ENCODE measurements at regions not wholly inside any gene's neighbourhood (a gene's known extent, or its start where the extent isn't known, plus 50 kb on each side); places are given as distances from the start of the nearest gene placed in this dataset.
A peak's percentile ranks its signal among the peaks of the same experiment; 100 is the strongest.

DNA sequence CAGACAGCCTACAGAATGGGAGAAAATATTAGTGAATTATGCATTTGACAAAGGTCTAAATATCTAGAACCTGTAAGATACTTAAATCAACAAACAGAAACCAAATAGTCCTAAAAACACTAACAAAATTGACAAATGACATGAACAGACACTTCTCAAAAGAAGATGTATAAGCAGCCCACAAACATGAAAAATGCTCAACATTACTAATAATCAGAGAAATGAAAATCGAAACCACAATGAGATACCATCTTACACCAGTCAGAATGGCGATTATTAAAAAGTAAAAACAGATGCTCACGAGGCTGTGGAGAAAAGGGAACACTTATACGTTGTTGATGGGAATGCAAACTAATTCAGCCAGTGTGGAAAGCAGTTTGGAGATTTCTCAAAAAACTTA, 1186.8 kb downstream of the DTWD2 start:
- H4K8ac ChIP-seq (ENCODE audit: low read depth, low read length): no peak overlapping the region
- no peak overlapping the region for H2AK5ac ChIP-seq (ENCODE audit: low read length)
- no peak overlapping the region for H3K18ac ChIP-seq (ENCODE audit: low read length)
- H3K27ac ChIP-seq (ENCODE audit: low read depth, low read length): no peak overlapping the region
- no peak overlapping the region for H3K23ac ChIP-seq (ENCODE audit: low read length)
- no peaks in the 10 kb centered on the region for H3K4me1 ChIP-seq (ENCODE audit: control insufficient read depth, low read depth, low read length)
- no CpG with 5 or more reads among the region's 4 CpGs for WGBS (ENCODE audit: extremely low coverage, insufficient coverage, low lambda C conversion rate)
- DNase-seq: no peak
- H3K56ac ChIP-seq (ENCODE audit: low read length): no peak overlapping the region
- no peak overlapping the region for H4K5ac ChIP-seq (ENCODE audit: low read length)
- no peak overlapping the region for H2BK15ac ChIP-seq (replicated peaks; ENCODE audit: low read depth)
- no peaks in the 10 kb centered on the region for H3K27me3 ChIP-seq (ENCODE audit: insufficient read depth, low read length, poor library complexity)
- no peak overlapping the region for H2BK120ac ChIP-seq (ENCODE audit: low read depth, low read length)
- H3K79me2 ChIP-seq (ENCODE audit: control insufficient read depth, insufficient read depth, low read length): no peaks in the 10 kb centered on the region
- H3K4me3 ChIP-seq (ENCODE audit: low read length): no peak overlapping the region
- H2BK5ac ChIP-seq (ENCODE audit: low read length): no peak overlapping the region
- no peak overlapping the region for H3K4ac ChIP-seq (ENCODE audit: low read depth, low read length)
- no peak overlapping the region for H3K9ac ChIP-seq (ENCODE audit: low read length)
- no peak overlapping the region for H3K4me2 ChIP-seq (ENCODE audit: low read length)
- no peaks in the 10 kb centered on the region for H3K36me3 ChIP-seq (ENCODE audit: control insufficient read depth, insufficient read depth, low read length)
- H3K79me1 ChIP-seq (ENCODE audit: low read length): no peaks in the 10 kb centered on the region

- Histone ChIP-seq H3K4me3 (ENCODE audit: low read length) (no peak overlapping the region), H3K18ac (ENCODE audit: low read length) (no peak overlapping the region), H3K23ac (ENCODE audit: low read length) (no peak overlapping the region), H3K36me3 (ENCODE audit: control insufficient read depth, insufficient read depth, low read length) (no peaks in the 10 kb centered on the region), H4K5ac (ENCODE audit: low read length) (no peak overlapping the region), H2BK120ac (ENCODE audit: low read depth, low read length) (no peak overlapping the region), H2BK15ac (replicated peaks; ENCODE audit: low read depth) (no peak overlapping the region), H3K79me2 (ENCODE audit: control insufficient read depth, insufficient read depth, low read length) (no peaks in the 10 kb centered on the region), H2BK5ac (ENCODE audit: low read length) (no peak overlapping the region), H3K9ac (ENCODE audit: low read length) (no peak overlapping the region), H3K56ac (ENCODE audit: low read length) (no peak overlapping the region), H3K27ac (ENCODE audit: low read depth, low read length) (no peak overlapping the region), H3K79me1 (ENCODE audit: low read length) (no peaks in the 10 kb centered on the region), H2AK5ac (ENCODE audit: low read length) (no peak overlapping the region), H3K4me2 (ENCODE audit: low read length) (no peak overlapping the region), H4K8ac (ENCODE audit: low read depth, low read length) (no peak overlapping the region), H3K4ac (ENCODE audit: low read depth, low read length) (no peak overlapping the region), H3K4me1 (ENCODE audit: control insufficient read depth, low read depth, low read length) (no peaks in the 10 kb centered on the region), H3K27me3 (ENCODE audit: insufficient read depth, low read length, poor library complexity) (no peaks in the 10 kb centered on the region)
- DNase-seq: no peak
Measured at GRCh38 chr5:117800261-117800660, 1188.1 kb downstream of the DTWD2 start.

- no peak overlapping the region for H2BK120ac ChIP-seq (ENCODE audit: low read depth, low read length)
- H3K79me1 ChIP-seq (ENCODE audit: low read length): no peaks in the 10 kb centered on the region
- WGBS (ENCODE audit: extremely low coverage, insufficient coverage, low lambda C conversion rate): no CpG with 5 or more reads among the region's 3 CpGs
- no peak overlapping the region for H3K23ac ChIP-seq (ENCODE audit: low read length)
- H3K27ac ChIP-seq (ENCODE audit: low read depth, low read length): no peak overlapping the region
- no peak overlapping the region for H2BK5ac ChIP-seq (ENCODE audit: low read length)
- no peak overlapping the region for H4K5ac ChIP-seq (ENCODE audit: low read length)
- no peak overlapping the region for H3K18ac ChIP-seq (ENCODE audit: low read length)
- H3K79me2 ChIP-seq (ENCODE audit: control insufficient read depth, insufficient read depth, low read length): no peaks in the 10 kb centered on the region
- H3K36me3 ChIP-seq (ENCODE audit: control insufficient read depth, insufficient read depth, low read length): no peaks in the 10 kb centered on the region
- no peak overlapping the region for H3K4ac ChIP-seq (ENCODE audit: low read depth, low read length)
- no peak overlapping the region for H2AK5ac ChIP-seq (ENCODE audit: low read length)
- no peak for DNase-seq
- no peaks in the 10 kb centered on the region for H3K27me3 ChIP-seq (ENCODE audit: insufficient read depth, low read length, poor library complexity)
- no peak overlapping the region for H3K56ac ChIP-seq (ENCODE audit: low read length)
- H3K9ac ChIP-seq (ENCODE audit: low read length): no peak overlapping the region
- no peak overlapping the region for H4K8ac ChIP-seq (ENCODE audit: low read depth, low read length)
- peaks cover 2% of the 10 kb centered on the region for H3K4me1 ChIP-seq (ENCODE audit: control insufficient read depth, low read depth, low read length)
- no peak overlapping the region for H2BK15ac ChIP-seq (replicated peaks; ENCODE audit: low read depth)
- no peak overlapping the region for H3K4me2 ChIP-seq (ENCODE audit: low read length)
- H3K4me3 ChIP-seq (ENCODE audit: low read length): no peak overlapping the region
Measured at GRCh38 chr5:117794847-117795246, 1193.5 kb downstream of the DTWD2 start.

GRCh38 chr5:117793963-117794362, 1194.4 kb downstream of the DTWD2 start:
- no CpG with 5 or more reads among the region's 5 CpGs for WGBS (ENCODE audit: extremely low coverage, insufficient coverage, low lambda C conversion rate)
- H3K79me1 ChIP-seq (ENCODE audit: low read length): no peaks in the 10 kb centered on the region
- DNase-seq: no peak

GRCh38 chr5:117792476-117792875, 1195.9 kb downstream of the DTWD2 start:
- no CpG with 5 or more reads among the region's 1 CpG for WGBS (ENCODE audit: extremely low coverage, insufficient coverage, low lambda C conversion rate)

More at GRCh38 chr5:117793963-117794362, 1194.4 kb downstream of the DTWD2 start:
- Histone ChIP-seq H2BK15ac (replicated peaks; ENCODE audit: low read depth) (no peak overlapping the region), H3K18ac (ENCODE audit: low read length) (no peak overlapping the region), H3K4me3 (ENCODE audit: low read length) (no peak overlapping the region), H4K8ac (ENCODE audit: low read depth, low read length) (no peak overlapping the region), H3K27me3 (ENCODE audit: insufficient read depth, low read length, poor library complexity) (no peaks in the 10 kb centered on the region), H3K4me2 (ENCODE audit: low read length) (no peak overlapping the region), H3K4me1 (ENCODE audit: control insufficient read depth, low read depth, low read length) (peaks cover 2% of the 10 kb centered on the region), H3K27ac (ENCODE audit: low read depth, low read length) (no peak overlapping the region), H2BK120ac (ENCODE audit: low read depth, low read length) (no peak overlapping the region), H2AK5ac (ENCODE audit: low read length) (no peak overlapping the region), H4K5ac (ENCODE audit: low read length) (no peak overlapping the region), H3K79me2 (ENCODE audit: control insufficient read depth, insufficient read depth, low read length) (no peaks in the 10 kb centered on the region), H3K9ac (ENCODE audit: low read length) (no peak overlapping the region), H3K56ac (ENCODE audit: low read length) (no peak overlapping the region), H3K36me3 (ENCODE audit: control insufficient read depth, insufficient read depth, low read length) (no peaks in the 10 kb centered on the region), H3K23ac (ENCODE audit: low read length) (no peak overlapping the region), H2BK5ac (ENCODE audit: low read length) (no peak overlapping the region), H3K4ac (ENCODE audit: low read depth, low read length) (no peak overlapping the region)

GRCh38 chr5:117788596-117788995, 1199.8 kb downstream of the DTWD2 start:
- H3K18ac ChIP-seq (ENCODE audit: low read length): no peak overlapping the region
- H3K79me1 ChIP-seq (ENCODE audit: low read length): no peaks in the 10 kb centered on the region
- H4K5ac ChIP-seq (ENCODE audit: low read length): no peak overlapping the region
- peaks cover 2% of the 10 kb centered on the region for H3K4me1 ChIP-seq (ENCODE audit: control insufficient read depth, low read depth, low read length)
- H3K9ac ChIP-seq (ENCODE audit: low read length): no peak overlapping the region
- no peak overlapping the region for H3K27ac ChIP-seq (ENCODE audit: low read depth, low read length)
- H2BK5ac ChIP-seq (ENCODE audit: low read length): no peak overlapping the region
- H2BK15ac ChIP-seq (replicated peaks; ENCODE audit: low read depth): no peak overlapping the region
- no peak overlapping the region for H3K56ac ChIP-seq (ENCODE audit: low read length)
- H4K8ac ChIP-seq (ENCODE audit: low read depth, low read length): no peak overlapping the region
- H3K23ac ChIP-seq (ENCODE audit: low read length): no peak overlapping the region
- H3K4me2 ChIP-seq (ENCODE audit: low read length): no peak overlapping the region
- no peaks in the 10 kb centered on the region for H3K36me3 ChIP-seq (ENCODE audit: control insufficient read depth, insufficient read depth, low read length)
- H3K27me3 ChIP-seq (ENCODE audit: insufficient read depth, low read length, poor library complexity): no peaks in the 10 kb centered on the region
- H2BK120ac ChIP-seq (ENCODE audit: low read depth, low read length): no peak overlapping the region
- no peaks in the 10 kb centered on the region for H3K79me2 ChIP-seq (ENCODE audit: control insufficient read depth, insufficient read depth, low read length)
- no peak overlapping the region for H3K4ac ChIP-seq (ENCODE audit: low read depth, low read length)
- H3K4me3 ChIP-seq (ENCODE audit: low read length): no peak overlapping the region
- WGBS (ENCODE audit: extremely low coverage, insufficient coverage, low lambda C conversion rate): no CpG with 5 or more reads among the region's 2 CpGs
- no peak for DNase-seq
- no peak overlapping the region for H2AK5ac ChIP-seq (ENCODE audit: low read length)

More at GRCh38 chr5:117792476-117792875, 1195.9 kb downstream of the DTWD2 start:
- H3K4me1 ChIP-seq (ENCODE audit: control insufficient read depth, low read depth, low read length): peaks cover 2% of the 10 kb centered on the region
- no peak overlapping the region for H3K4me3 ChIP-seq (ENCODE audit: low read length)
- no peak overlapping the region for H3K18ac ChIP-seq (ENCODE audit: low read length)
- H3K79me1 ChIP-seq (ENCODE audit: low read length): no peaks in the 10 kb centered on the region
- no peak overlapping the region for H2BK15ac ChIP-seq (replicated peaks; ENCODE audit: low read depth)
- no peak overlapping the region for H4K5ac ChIP-seq (ENCODE audit: low read length)
- no peak overlapping the region for H3K27ac ChIP-seq (ENCODE audit: low read depth, low read length)
- H3K79me2 ChIP-seq (ENCODE audit: control insufficient read depth, insufficient read depth, low read length): no peaks in the 10 kb centered on the region
- peak; percentile 7 for DNase-seq
- H3K56ac ChIP-seq (ENCODE audit: low read length): no peak overlapping the region
- H3K27me3 ChIP-seq (ENCODE audit: insufficient read depth, low read length, poor library complexity): no peaks in the 10 kb centered on the region
- no peak overlapping the region for H4K8ac ChIP-seq (ENCODE audit: low read depth, low read length)
- H2BK5ac ChIP-seq (ENCODE audit: low read length): no peak overlapping the region
- H3K36me3 ChIP-seq (ENCODE audit: control insufficient read depth, insufficient read depth, low read length): no peaks in the 10 kb centered on the region
- no peak overlapping the region for H2BK120ac ChIP-seq (ENCODE audit: low read depth, low read length)
- H3K9ac ChIP-seq (ENCODE audit: low read length): no peak overlapping the region
- no peak overlapping the region for H3K4ac ChIP-seq (ENCODE audit: low read depth, low read length)
- no peak overlapping the region for H2AK5ac ChIP-seq (ENCODE audit: low read length)
- H3K23ac ChIP-seq (ENCODE audit: low read length): no peak overlapping the region
- H3K4me2 ChIP-seq (ENCODE audit: low read length): no peak overlapping the region
